ENCODE measurements at regions not wholly inside any gene's neighbourhood (a gene's known extent, or its start where the extent isn't known, plus 50 kb on each side); places are given as distances from the start of the nearest gene placed in this dataset.

- DNase-seq, result no peak
Observed at GRCh38 chr16:26729951-26730541, 336.7 kb upstream of the C16orf82 start.

GRCh38 chr16:26731729-26732128 is 335.0 kb upstream of the C16orf82 start:
- DNase-seq, result no peak

GRCh38 chr16:26733710-26734109 is 333.0 kb upstream of the C16orf82 start:
- DNase-seq, result no peak

GRCh38 chr16:26735521-26735920 is 331.2 kb upstream of the C16orf82 start:
- DNase-seq, result no peak

- DNase-seq, result no peak
Observed at GRCh38 chr16:26736084-26736483, 330.6 kb upstream of the C16orf82 start.

- DNase-seq, result no peak
Observed at GRCh38 chr16:26740771-26741170, 326.0 kb upstream of the C16orf82 start.

- DNase-seq, result no peak
Observed at GRCh38 chr16:26742040-26742439, 324.7 kb upstream of the C16orf82 start.

- DNase-seq, result no peak
Observed at GRCh38 chr16:26744430-26744829, 322.3 kb upstream of the C16orf82 start.

GRCh38 chr16:26747760-26748159 is 319.0 kb upstream of the C16orf82 start:
- DNase-seq, result no peak

GRCh38 chr16:26749072-26749471 is 317.7 kb upstream of the C16orf82 start:
- DNase-seq, result no peak

GRCh38 chr16:26752166-26752565 is 314.6 kb upstream of the C16orf82 start:
- no peak for DNase-seq

- DNase-seq, result no peak
Observed at GRCh38 chr16:26756633-26757032, 310.1 kb upstream of the C16orf82 start.

GRCh38 chr16:26762594-26762993 is 304.1 kb upstream of the C16orf82 start:
- DNase-seq, result no peak

GRCh38 chr16:26765087-26765486 is 301.6 kb upstream of the C16orf82 start:
- no peak for DNase-seq

GRCh38 chr16:26768385-26769010 is 298.2 kb upstream of the C16orf82 start:
- no peak for DNase-seq

GRCh38 chr16:26770547-26770946 is 296.2 kb upstream of the C16orf82 start:
- DNase-seq, result no peak

GRCh38 chr16:26772503-26772902 is 294.2 kb upstream of the C16orf82 start:
- DNase-seq, result no peak

- no peak for DNase-seq
Observed at GRCh38 chr16:26777821-26778220, 288.9 kb upstream of the C16orf82 start.

- no peak for DNase-seq
Observed at GRCh38 chr16:26787924-26788323, 278.8 kb upstream of the C16orf82 start.

- DNase-seq, result no peak
Observed at GRCh38 chr16:26791169-26791568, 275.6 kb upstream of the C16orf82 start.

GRCh38 chr16:26795184-26795583 is 271.5 kb upstream of the C16orf82 start:
- DNase-seq, result no peak

- no peak for DNase-seq
Observed at GRCh38 chr16:26801628-26802027, 265.1 kb upstream of the C16orf82 start.

- DNase-seq, result no peak
Observed at GRCh38 chr16:26802440-26802839, 264.3 kb upstream of the C16orf82 start.

- no peak for DNase-seq
Observed at GRCh38 chr16:26802965-26803364, 263.8 kb upstream of the C16orf82 start.

GRCh38 chr16:26806657-26807056 is 260.1 kb upstream of the C16orf82 start:
- no peak for DNase-seq

Measured in activated effector memory CD4-positive, alpha-beta T cell treated with anti-CD3 and anti-CD28 coated beads, Interleukin-2, amount 50 U/mL, for 16 hours (primary cell).